T-cell (primary cell): ENCODE measurements at regions not wholly inside any gene's neighbourhood (a gene's known extent, or its start where the extent isn't known, plus 50 kb on each side); places are given as distances from the start of the nearest gene placed in this dataset.
"Not testable (repeated sequence)": the region's sequence is repeated elsewhere in the genome, so short reads cannot be mapped to it uniquely, and the experiment has no call there.

ENCODE experiments used
- ATAC-seq, 4 experiments: fragments of 200-7000 bp in 3 of 4; fragments of 150-1000 bp in 1 of 4; cut with Tn5 transposase; replicated peaks in 1 of 4; 1 replicate in 3 of 4; 2 replicates in 1 of 4; pipeline ENCODE4 v1.10.0; 2021; ENCODE audit warnings: moderate library complexity in 3 of 4, mild to moderate bottlenecking in 2 of 4, moderate number of reproducible peaks in 1 of 4
- CTCF ChIA-PET, 2 donors: fragments of 300-600 bp; sonication (Branson Sonifier 250); formaldehyde crosslinking; loops; one replicate each; lab custom pipeline; 2022; ENCODE audit warnings: antibody characterized with exemption in 2 of 2; lab: Charles Lee
- POLR2A ChIA-PET, 2 donors: fragments of 300-600 bp; sonication (Branson Sonifier 250); formaldehyde crosslinking; loops; one replicate each; lab custom pipeline; 2022; ENCODE audit warnings: antibody characterized with exemption in 2 of 2; lab: Charles Lee
- DNase-seq, 35 experiments: peaks; one replicate each; pipeline versions ENCODE4 v3.0.0 to v3.0.0-alpha.2; 2013 to 2023
- H3K27ac ChIP-seq: one replicate; pipeline ENCODE4 v1.5.1; 2013; ENCODE audit warnings: low read length
- H3K27me3 ChIP-seq, 2 experiments: replicated peaks in 1 of 2; 1 replicate in 1 of 2; 2 replicates in 1 of 2; pipeline versions ENCODE4 v1.6.1 to v1.7.0; 2013; ENCODE audit warnings: low read length in 1 of 2, mixed read lengths in 1 of 2; ENCODE audit not compliant: control insufficient read depth in 2 of 2, insufficient read depth in 2 of 2; ENCODE audit errors: extremely low read depth in 1 of 2
- H3K36me3 ChIP-seq, 2 donors: 1 replicate in 1 of 2; 2 replicates in 1 of 2; pipeline versions ENCODE4 v1.6.1 to v1.7.0; 2013; ENCODE audit warnings: low read length in 1 of 2; ENCODE audit not compliant: control insufficient read depth in 2 of 2, insufficient read depth in 1 of 2; ENCODE audit errors: extremely low read depth in 1 of 2
- H3K4me1 ChIP-seq, 2 experiments: 1 replicate in 1 of 2; 2 replicates in 1 of 2; pipeline versions ENCODE4 v1.6.1 to v1.7.0; 2013; ENCODE audit warnings: low read length in 2 of 2, mixed read lengths in 1 of 2; ENCODE audit not compliant: insufficient read depth in 2 of 2, control insufficient read depth in 1 of 2; ENCODE audit errors: extremely low read depth in 1 of 2
- H3K4me3 ChIP-seq, 2 donors: 1 replicate in 1 of 2; 2 replicates in 1 of 2; pipeline versions ENCODE4 v1.5.1 to v1.7.0; 2013; ENCODE audit warnings: mild to moderate bottlenecking in 2 of 2, low read length in 1 of 2, moderate library complexity in 1 of 2; ENCODE audit not compliant: control insufficient read depth in 1 of 2; ENCODE audit errors: extremely low read depth in 1 of 2
- H3K9me3 ChIP-seq: 2 replicates; pipeline ENCODE4 v1.7.0; 2013
- H3K27ac Mint-ChIP-seq, 2 donors: one replicate each; pipeline ENCODE4 v1.8.0; 2020 to 2021; ENCODE audit warnings: mild to moderate bottlenecking in 2 of 2, mixed read lengths in 2 of 2
- H3K27me3 Mint-ChIP-seq, 2 donors: one replicate each; pipeline ENCODE4 v1.8.0; 2021 to 2022; ENCODE audit warnings: mixed read lengths in 2 of 2
- H3K36me3 Mint-ChIP-seq: one replicate; pipeline ENCODE4 v1.8.0; 2021; ENCODE audit warnings: mixed read lengths
- H3K4me1 Mint-ChIP-seq, 3 donors: one replicate each; pipeline ENCODE4 v1.8.0; 2020 to 2022; ENCODE audit warnings: mixed read lengths in 3 of 3, mild to moderate bottlenecking in 1 of 3
- H3K4me3 Mint-ChIP-seq, 3 donors: one replicate each; pipeline ENCODE4 v1.8.0; 2020 to 2022; ENCODE audit warnings: mild to moderate bottlenecking in 3 of 3, mixed read lengths in 3 of 3, moderate library complexity in 3 of 3
- H3K9me3 Mint-ChIP-seq, 3 donors: one replicate each; pipeline ENCODE4 v1.8.0; 2020 to 2022; ENCODE audit warnings: mixed read lengths in 3 of 3
- WGBS: methylation state at CpG from one replicate; pipeline ENCODE4 v1.1.5; 2013; ENCODE audit warnings: missing lambda C conversion rate; ENCODE audit not compliant: insufficient coverage; 5-methylcytosine and 5-hydroxymethylcytosine counted together

- peaks cover 0 to 2% of the 10 kb centered on the region in 2 experiments for H3K27me3 ChIP-seq
- no peak overlapping the region for H3K27ac Mint-ChIP-seq
- ATAC-seq (no peak), DNase-seq (no peak)
- 22% methylated on average over 1 of the region's 1 CpG for whole genome bisulfite sequencing
- no peaks in the 10 kb centered on the region for H3K36me3 ChIP-seq
- H3K9me3 ChIP-seq: no peaks in the 10 kb centered on the region
- ChIA-PET CTCF (no interaction called here), POLR2A (no interaction called here)
- H3K27ac ChIP-seq: no peak overlapping the region
- no peaks in the 10 kb centered on the region for H3K9me3 Mint-ChIP-seq
- no peaks in the 10 kb centered on the region for H3K4me1 ChIP-seq
- H3K36me3 Mint-ChIP-seq: no peaks in the 10 kb centered on the region
- no peak overlapping the region for H3K4me3 Mint-ChIP-seq
- no peaks in the 10 kb centered on the region for H3K4me1 Mint-ChIP-seq
- H3K27me3 Mint-ChIP-seq: peaks cover 13 to 16% of the 10 kb centered on the region in 2 donors
- no peak overlapping the region for H3K4me3 ChIP-seq
These were observed 190.5 kb upstream of the CLINT1 start for GRCh38 chr5:158049459-158049858.

DNA sequence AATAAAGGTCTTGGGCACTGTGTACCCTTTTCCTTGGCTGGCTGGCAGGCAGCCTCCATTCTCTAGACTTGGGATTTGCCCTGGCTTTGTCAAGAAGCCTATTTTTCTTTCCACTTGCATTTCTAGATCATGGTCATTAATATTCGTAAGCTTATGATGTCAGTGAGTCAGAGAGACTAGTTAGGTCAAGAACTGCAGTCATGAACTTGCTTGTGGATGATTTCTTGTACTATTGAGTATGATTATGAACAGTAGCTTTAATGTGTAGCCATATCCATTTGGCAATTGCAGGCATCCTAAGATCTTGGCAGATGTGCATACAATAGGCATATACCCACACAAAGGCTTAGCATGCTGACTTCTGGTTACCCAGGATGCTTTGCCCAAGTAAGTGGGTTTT is 186.8 kb upstream of the CLINT1 start:
- WGBS: 60% methylated on average over 1 of the region's 1 CpG
- H3K9me3 Mint-ChIP-seq: no peaks in the 10 kb centered on the region
- ATAC-seq: no peak

DNA sequence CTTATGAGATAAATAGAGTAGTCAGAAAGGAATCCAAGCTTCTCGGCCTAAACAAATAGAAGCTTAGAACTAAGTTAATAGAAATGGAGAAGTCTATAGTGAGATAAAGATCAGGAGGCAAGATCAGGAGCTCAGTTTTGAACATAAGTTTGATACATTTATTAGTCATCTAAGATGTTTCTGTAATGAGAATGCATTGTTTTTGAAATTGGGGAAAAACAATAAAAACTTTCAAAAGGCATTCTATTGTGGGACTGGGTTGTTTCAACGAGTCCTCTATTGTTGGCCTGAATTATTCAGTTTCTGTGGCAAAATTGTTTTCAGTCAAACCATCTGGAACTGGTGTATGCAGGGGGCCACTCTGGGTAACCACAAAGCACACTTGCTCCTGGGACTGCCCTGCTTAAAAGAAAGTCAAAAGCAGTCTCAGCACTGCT is 181.0 kb upstream of the CLINT1 start:
- Histone ChIP-seq H3K27ac (no peak overlapping the region), H3K36me3 (no peaks in the 10 kb centered on the region), H3K9me3 (no peaks in the 10 kb centered on the region), H3K4me1 (no peaks in the 10 kb centered on the region), H3K4me3 (no peak overlapping the region), H3K27me3 (peaks cover 0 to 9% of the 10 kb centered on the region in 2 experiments)
- Mint-ChIP-seq H3K36me3 (peaks cover 4% of the 10 kb centered on the region), H3K27ac (no peak overlapping the region), H3K27me3 (peaks cover 3 to 5% of the 10 kb centered on the region in 2 donors), H3K4me1 (no peaks in the 10 kb centered on the region), H3K9me3 (peaks cover 2 to 6% (median 4%) of the 10 kb centered on the region in 3 donors), H3K4me3 (no peak overlapping the region)
- CTCF ChIA-PET: no interaction called here
- POLR2A ChIA-PET: no interaction called here
- DNase-seq (no peak), ATAC-seq (no peak)
- 25% methylated on average over 2 of the region's 2 CpGs for WGBS

More for the DNA sequence above, 186.8 kb upstream of the CLINT1 start:
- no peaks in the 10 kb centered on the region for H3K36me3 Mint-ChIP-seq
- Histone ChIP-seq H3K27ac (no peak overlapping the region), H3K36me3 (no peaks in the 10 kb centered on the region), H3K9me3 (no peaks in the 10 kb centered on the region), H3K4me1 (no peaks in the 10 kb centered on the region), H3K4me3 (no peak overlapping the region), H3K27me3 (peaks cover 0 to 4% of the 10 kb centered on the region in 2 experiments)
- H3K4me1 Mint-ChIP-seq: no peaks in the 10 kb centered on the region
- H3K27ac Mint-ChIP-seq: no peak overlapping the region
- DNase-seq: no peak
- no peak overlapping the region for H3K4me3 Mint-ChIP-seq
- POLR2A ChIA-PET: no interaction called here
- CTCF ChIA-PET: interaction anchor here in 1 of 2 donors (0.9 kb wide), 1 partner anchor 30 kb away, joined by 3 read pairs; no protein-coding TSS in a partner anchor
- H3K27me3 Mint-ChIP-seq: peaks cover 10 to 13% of the 10 kb centered on the region in 2 donors

- Mint-ChIP-seq H3K27ac (no peak overlapping the region), H3K4me3 (no peak overlapping the region), H3K9me3 (peaks cover 7 to 11% (median 9%) of the 10 kb centered on the region in 3 donors), H3K36me3 (peaks cover 9% of the 10 kb centered on the region), H3K27me3 (peaks cover under 1 to 10% of the 10 kb centered on the region in 2 donors), H3K4me1 (no peaks in the 10 kb centered on the region)
- ChIA-PET CTCF (interaction anchor here in 1 of 2 donors (0.6 kb wide), 1 partner anchor 36 kb away, joined by 3 read pairs; no protein-coding TSS in a partner anchor), POLR2A (no interaction called here)
- Histone ChIP-seq H3K4me3 (no peak overlapping the region), H3K9me3 (no peaks in the 10 kb centered on the region), H3K36me3 (no peaks in the 10 kb centered on the region), H3K27ac (no peak overlapping the region), H3K4me1 (no peaks in the 10 kb centered on the region), H3K27me3 (peaks cover 0 to 9% of the 10 kb centered on the region in 2 experiments)
- no peak for DNase-seq
- 50% methylated on average over 1 of the region's 1 CpG for WGBS
- ATAC-seq: no peak
These were observed 180.5 kb upstream of the CLINT1 start for GRCh38 chr5:158039441-158039840.

GRCh38 chr5:158036983-158037595 is 178.1 kb upstream of the CLINT1 start:
- CTCF ChIA-PET, ATAC-seq, H3K9me3 ChIP-seq, H3K36me3 ChIP-seq, H3K4me1 ChIP-seq, DNase-seq, H3K4me3 Mint-ChIP-seq, H3K4me1 Mint-ChIP-seq, H3K4me3 ChIP-seq, H3K27ac ChIP-seq, POLR2A ChIA-PET, H3K27ac Mint-ChIP-seq: not testable (repeated sequence)
- peaks cover 9 to 13% (median 11%) of the 10 kb centered on the region in 3 donors for H3K9me3 Mint-ChIP-seq
- WGBS: 96% methylated on average over 13 of the region's 31 CpGs
- H3K36me3 Mint-ChIP-seq: peaks cover 10% of the 10 kb centered on the region
- H3K27me3 Mint-ChIP-seq: peaks cover 4 to 19% of the 10 kb centered on the region in 2 donors
- H3K27me3 ChIP-seq: peaks cover 0 to 12% of the 10 kb centered on the region in 2 experiments

DNA sequence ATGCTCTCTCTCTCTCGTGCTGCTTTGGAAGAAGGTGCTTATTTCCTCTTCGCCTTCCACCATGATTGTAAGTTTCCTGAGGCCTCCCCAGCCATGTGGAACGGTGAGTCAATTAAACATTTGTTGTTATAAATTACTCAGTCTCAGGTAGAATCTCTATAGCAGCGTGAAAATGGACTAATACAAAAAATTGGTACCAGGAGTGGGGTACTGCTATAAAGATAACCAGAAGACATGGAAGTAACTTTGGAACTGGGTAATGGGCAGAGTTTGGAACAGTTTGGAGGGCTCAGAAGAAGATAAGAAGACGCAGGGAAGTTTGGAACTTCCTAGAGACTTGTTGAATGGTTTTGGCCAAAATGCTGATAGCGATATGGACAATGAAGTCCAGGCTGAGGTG is 175.6 kb upstream of the CLINT1 start:
- DNase-seq, POLR2A ChIA-PET, H3K9me3 ChIP-seq, CTCF ChIA-PET, H3K36me3 ChIP-seq, H3K27ac ChIP-seq, H3K4me1 Mint-ChIP-seq, ATAC-seq, H3K4me3 ChIP-seq, H3K4me1 ChIP-seq, H3K4me3 Mint-ChIP-seq, H3K27ac Mint-ChIP-seq: not testable (repeated sequence)
- peaks cover 0 to 12% of the 10 kb centered on the region in 2 experiments for H3K27me3 ChIP-seq
- H3K9me3 Mint-ChIP-seq: peaks cover 9 to 13% (median 11%) of the 10 kb centered on the region in 3 donors
- whole genome bisulfite sequencing: 100% methylated on average over 2 of the region's 6 CpGs
- H3K27me3 Mint-ChIP-seq: peaks cover 8 to 25% of the 10 kb centered on the region in 2 donors
- H3K36me3 Mint-ChIP-seq: peaks cover 10% of the 10 kb centered on the region
